ENCODE measurements at regions not wholly inside any gene's neighbourhood (a gene's known extent, or its start where the extent isn't known, plus 50 kb on each side); places are given as distances from the start of the nearest gene placed in this dataset.
"Not testable (repeated sequence)": the region's sequence is repeated elsewhere in the genome, so short reads cannot be mapped to it uniquely, and the experiment has no call there.

DNA sequence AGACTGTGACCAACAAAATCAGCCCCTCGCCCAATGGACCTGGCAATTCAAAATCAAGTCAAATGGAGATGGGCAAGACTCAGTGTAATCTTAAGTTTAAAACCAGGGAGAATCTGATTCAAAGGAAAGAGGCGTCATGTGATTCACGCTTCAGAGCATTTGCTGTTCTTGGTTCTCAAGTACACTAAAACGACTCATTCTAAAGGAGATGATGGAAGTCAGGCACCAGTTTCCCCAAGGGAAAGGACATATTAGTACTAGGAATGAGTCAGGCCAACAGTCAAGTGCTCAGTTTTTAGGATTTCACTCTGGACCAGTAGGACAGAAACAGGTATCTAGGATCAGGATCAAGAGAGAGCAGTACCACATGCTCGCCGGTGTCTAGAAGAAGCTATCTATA is 429.6 kb downstream of the PLPP3 start:
- DNase-seq (ENCODE audit: low spot score), result no peak

DNA sequence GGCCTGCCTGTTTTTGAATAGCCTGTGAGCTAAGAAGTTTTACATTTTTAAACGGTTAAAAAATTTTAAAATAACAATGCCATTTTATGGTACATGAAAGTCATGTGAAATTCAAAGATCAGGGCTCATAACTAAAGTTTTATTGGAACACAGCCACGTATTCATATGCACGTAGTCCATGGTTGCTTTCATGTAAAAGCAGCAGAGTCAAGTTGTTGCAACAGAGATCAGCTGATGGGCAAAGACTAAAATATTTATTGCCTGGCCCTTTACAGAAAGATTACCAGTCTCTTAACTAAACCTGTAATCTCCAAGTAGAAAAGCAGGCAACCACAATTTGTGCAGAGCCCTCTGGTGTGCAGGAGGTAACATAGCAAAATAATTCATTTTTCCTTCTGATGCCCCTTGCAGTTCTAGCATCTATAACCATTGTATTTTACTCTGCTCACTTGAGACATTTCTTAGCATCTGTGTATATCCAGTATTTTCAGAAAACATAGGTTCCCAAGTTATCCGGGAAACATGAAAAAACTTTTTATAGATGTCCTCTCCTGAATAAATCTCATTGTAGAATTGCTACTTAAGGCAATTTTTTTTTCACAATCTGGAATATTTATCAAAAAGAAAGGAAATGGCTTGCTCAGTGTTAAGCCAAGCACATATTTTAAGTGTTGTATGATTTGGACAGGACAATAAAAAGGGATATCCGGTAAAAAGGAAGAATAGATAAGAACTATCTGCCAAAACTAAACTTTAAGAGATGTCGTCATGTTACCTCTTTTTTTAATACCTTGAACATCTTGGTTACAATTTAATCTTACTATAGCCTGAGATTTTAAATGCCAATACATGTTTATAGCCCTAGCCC is 430.8 kb downstream of the PLPP3 start:
- no peak for DNase-seq (ENCODE audit: low spot score)

DNA sequence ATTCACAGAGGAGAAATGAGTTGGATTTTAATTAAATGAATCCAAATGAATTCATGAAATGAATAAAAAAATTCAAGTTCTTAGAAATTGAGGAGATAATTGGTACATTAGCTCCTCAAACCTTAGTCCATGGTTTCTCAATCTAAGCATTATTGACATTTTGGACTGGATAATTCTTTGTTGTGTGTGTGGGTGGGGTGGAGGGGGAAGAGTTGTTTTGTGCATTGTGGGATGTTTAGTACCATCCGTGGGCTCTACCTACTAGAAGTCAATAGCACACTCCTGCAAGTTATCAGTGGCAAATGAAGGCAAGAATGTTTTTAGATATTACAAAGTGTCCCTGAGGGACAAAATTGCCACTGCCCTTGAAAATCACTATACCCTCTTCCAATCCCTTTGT is 431.9 kb downstream of the PLPP3 start:
- DNase-seq (ENCODE audit: low spot score), result no peak

DNA sequence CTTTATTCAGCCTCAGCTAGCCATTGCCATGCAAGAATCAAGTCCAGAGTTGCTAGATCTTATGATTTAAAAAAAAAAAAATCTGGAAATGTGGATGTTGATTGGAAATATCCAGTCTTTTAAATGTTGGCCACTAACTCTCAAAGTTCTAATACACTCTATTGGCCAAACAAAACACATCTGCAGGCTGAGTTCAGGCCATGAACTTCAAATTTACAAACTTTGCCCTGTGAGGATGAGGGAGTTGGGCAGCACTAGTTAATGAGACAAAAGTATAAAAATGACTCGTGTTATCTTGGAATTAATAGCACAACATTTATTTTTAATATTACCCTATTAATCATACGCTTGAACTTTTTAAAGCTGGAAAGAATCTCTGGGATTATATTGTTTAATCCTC is 432.3 kb downstream of the PLPP3 start:
- DNase-seq (ENCODE audit: low spot score), result no peak

DNA sequence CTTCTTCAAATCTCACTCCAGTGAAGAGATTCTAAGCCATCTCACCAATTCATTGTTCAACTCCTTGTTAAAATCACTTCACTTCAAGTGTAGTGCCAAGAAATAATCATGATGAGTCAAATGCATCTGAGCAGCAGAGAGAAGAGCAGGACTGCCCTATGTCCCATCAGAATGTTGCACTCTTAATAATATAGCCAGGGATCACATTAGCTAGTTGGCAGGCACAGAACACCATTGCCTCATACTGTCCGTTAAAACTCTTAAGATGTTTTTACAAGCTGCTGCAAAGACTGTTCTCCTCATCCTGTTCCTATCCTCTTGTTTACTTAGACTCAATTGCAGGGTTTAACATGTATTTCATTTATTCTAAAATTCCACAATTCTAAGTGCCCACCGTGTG is 432.9 kb downstream of the PLPP3 start:
- DNase-seq (ENCODE audit: low spot score), result no peak

DNA sequence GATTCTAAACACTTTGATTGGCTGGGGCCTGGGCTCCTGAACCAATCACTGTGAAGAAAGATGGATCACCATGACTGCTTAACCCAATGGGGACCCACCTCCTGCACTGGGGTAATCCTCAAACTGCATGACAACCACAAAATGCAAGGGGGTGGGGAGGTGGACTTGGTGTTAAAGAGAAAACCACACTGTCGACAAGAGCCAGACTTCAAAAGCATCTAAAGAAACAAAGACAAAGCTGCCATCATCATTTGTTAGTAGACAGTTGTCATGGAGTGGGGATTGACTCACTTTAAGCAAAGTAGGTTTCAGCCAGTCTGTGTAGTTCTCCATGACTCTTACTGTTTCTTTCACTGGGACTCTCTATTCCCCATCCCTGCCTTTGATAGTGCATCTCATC is 433.8 kb downstream of the PLPP3 start:
- no peak for DNase-seq (ENCODE audit: low spot score)

DNA sequence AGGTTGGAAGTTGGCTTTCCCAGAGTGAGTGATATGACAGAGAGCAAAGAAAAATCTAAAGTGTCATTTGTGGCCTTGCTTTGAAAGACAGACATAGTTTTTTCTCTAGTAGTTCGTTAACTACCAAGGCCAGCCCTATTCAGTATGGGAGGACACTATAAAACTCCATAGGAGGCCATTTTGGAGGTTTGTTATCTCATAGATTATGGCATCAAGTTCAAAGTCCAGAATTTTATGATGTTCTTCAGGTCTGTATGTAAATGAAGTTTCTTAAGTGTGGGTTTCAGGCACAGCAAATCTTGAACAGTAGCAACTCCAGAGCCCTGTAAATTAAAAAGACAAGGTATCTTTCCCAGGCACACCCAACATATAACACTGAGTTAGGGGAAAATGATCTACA is 437.1 kb downstream of the PLPP3 start:
- DNase-seq (ENCODE audit: low spot score), result no peak

DNA sequence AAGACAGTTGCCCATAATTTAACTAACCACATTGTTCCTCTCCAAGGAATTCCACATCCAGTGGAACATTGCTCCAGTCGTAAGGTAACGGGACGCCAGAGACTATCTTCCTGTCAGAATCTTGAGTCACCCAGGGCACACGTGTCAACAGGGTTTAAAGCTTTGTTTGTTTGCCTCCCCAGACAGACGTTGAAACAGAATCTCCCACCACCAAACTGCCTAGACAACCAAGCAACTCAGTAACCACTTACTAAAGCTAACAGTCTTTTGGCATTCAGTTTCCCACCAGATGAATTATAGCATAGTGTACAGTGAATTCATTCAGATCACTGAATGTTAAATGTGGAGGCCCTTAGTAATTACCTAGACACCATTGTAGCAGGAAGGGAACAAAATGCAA is 439.5 kb downstream of the PLPP3 start:
- DNase-seq (ENCODE audit: low spot score), result no peak

DNA sequence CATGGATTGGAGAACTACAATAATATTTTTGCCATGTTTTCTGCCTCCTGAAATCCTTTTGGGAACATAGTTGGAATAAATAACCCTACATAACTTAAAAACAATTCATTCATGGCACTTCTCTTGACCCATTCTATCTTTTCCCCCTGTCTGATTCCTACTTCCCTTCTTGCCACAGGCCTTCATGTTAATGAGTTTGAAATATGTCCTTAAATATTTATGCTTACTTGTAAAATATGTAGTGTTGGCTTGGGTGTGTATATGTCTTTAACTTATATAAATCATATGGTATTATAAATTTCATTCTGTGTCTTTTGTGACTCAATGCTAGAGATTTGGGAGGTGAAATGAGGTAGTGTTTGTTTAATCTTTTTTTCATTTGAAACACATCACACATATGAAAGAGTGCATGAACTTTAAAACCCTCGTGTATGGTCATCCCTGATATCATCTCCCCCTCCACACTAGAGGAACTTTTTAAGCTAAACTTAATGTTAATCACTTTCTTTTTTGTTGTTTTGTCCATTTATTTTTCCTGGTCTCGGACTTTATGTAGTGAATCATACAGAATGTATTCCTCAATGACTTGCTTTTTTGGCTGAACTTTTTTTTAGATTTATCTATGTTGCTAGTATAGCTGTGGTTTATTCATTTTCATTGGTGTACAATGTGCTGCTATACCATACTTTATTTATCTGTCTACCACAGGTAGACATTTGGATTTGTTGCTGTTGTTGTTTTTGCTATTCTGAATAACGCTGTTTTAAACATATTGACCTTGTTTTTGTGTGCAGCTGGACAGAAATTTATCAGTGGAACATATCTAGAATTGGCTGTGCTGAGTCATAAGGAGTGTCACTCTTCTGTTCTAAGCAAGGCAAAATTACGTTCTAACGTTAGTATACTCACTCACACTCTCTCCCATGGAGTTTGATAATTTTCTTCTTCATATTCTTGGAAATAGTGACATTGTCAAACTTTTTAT is 441.6 kb downstream of the PLPP3 start:
- DNase-seq (ENCODE audit: low spot score), result no peak

DNA sequence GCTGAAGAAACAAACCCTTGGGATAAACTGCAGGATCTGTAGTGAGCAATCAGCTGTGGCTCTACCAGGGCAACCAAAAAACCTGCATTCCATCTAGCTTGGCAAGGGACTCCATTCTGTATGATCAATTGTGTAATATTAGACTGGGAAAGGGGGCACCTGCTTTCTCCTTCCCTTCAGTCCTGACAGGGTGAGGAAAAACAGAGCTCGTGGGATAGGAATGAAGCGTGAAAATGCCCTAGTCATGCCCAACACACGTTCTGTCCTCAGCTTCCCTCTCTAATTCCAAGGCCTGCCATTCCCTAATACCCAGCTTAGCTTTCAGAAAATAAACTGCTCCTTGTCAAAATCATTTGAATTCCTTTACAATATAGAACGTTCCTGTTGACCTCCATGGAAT is 442.3 kb downstream of the PLPP3 start:
- DNase-seq (ENCODE audit: low spot score), result no peak

DNA sequence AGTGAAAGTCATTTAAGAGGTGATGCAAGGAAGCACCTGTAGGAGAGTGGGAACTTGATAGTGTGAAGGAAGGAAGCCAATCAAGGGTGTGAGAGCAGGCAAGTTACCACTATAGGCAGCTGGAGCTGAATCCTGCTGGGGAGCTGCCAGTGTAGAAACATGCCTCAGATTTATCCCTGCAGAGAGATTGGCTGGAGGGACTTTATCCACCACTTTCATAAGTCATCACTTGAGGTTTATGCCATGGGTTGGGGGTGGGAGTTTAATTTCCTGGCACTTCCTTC is 443.6 kb downstream of the PLPP3 start:
- no peak for DNase-seq (ENCODE audit: low spot score)

DNA sequence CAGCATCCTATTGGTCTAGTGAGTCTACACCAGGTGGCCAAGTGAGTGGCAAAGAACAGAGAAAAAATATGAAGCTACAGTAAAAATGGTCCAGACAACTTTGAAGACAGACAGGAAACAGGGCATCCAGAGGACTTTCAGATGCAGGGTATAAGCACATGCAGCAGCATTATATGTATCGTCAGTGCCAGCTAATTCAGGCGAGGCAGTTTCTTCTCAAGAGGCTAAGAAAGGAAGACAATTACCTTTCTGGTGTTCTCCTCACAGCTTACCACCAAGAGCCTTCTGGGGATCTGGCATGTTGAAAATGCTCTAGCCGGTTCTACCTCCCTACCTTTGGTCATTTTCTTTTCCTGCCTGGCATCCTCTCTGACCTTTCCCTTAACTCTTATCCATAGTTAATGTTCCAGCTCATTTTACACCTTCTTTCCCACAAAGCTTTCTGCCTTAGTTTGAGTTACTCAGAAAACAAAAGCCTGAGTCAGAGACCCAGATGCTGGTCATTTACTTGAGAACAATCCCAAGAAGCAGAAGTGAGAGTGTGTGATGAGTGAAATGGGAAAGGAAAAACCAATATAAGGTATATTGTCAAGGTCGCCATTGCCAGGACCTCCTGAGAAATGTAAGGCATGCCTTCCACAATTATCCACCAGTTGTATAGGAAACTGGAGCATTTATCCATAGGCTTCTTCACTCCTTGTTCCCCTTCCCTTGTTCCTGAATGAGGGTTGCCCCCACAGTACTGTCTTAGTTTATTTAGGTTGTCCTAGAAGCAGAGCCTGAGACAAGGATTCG is 444.1 kb downstream of the PLPP3 start:
- DNase-seq (ENCODE audit: low spot score), result no peak

DNA sequence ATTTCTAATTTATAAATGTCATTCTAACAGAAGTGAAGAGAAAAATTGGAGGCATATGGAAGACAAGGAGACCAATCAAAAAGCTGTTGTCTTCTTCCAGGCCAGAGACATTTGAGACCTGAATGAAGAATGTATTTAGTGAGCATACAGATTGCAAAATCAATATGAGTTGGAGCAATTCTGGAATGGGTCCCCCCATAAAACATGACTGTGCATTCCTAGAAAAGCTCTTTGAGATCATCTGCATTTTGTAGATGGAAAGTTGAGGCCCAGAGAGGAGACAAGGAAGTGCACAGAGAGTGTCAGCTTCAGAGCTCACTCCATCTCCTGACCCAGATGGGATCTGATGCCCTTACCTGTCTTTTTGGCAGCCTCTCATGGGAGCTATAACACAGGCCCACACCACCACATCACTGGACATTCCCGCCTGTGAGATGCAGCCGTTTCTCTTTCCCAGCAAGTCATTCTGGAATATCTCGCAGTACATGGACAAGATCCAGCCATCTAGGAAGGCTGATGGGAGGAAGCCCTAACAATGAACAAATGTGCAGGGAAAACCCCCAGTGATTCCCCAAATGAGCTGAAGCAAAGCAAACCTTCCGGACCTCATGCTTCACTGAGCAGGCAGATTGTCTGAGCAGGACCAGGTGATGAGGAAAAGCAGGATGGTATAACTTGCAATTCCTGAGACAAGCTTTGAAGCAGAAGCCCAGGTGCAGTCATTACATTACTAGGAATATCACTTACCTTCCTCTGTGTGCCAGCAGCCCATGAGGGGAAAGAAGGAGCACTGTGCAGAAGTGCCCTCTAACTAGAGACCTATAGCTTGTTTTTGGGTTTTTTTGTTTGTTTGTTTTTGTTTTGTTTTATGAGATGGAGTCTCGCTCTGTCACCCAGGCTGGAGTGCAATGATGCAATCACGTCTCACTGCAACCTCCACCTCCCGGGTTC is 445.6 kb downstream of the PLPP3 start:
- DNase-seq (ENCODE audit: low spot score), result no peak

DNA sequence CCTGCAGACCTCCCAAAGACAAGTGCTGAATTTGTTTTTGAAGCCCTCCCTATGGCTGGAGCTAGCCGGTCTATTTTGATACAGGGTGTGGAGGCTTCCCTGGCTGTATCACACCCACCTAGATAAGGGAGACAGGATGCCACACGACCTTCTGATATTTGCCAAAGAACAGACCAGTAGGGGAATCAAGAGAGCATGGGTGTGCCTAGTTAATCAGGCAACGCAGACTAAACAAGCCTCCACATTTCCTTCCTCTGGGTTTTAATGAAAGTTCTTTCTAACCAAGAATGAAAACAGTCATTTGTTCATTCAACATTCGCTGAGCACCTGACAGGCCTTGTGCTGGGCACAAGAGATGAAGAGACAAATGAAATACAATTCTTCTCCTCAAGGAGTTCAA is 446.8 kb downstream of the PLPP3 start:
- no peak for DNase-seq (ENCODE audit: low spot score)

DNA sequence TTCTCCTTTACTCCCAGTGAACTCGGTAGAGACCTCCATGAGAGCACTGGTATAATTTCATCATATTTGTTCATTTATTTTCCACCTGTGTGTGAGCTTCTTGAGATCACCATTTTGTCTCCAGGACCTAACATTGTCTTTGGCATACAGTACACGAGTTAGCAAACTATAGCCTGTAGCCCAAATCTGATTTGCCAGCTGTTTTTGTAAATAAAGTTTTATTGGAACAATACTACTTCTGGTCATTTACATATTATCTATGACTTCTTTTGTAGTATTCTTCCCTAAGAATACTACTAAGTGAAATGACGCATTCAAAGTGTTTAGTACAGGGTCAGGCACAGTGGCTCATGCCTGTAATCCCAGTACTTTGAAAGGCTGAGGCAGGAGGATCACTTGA is 449.5 kb downstream of the PLPP3 start:
- no peak for DNase-seq (ENCODE audit: low spot score)

DNA sequence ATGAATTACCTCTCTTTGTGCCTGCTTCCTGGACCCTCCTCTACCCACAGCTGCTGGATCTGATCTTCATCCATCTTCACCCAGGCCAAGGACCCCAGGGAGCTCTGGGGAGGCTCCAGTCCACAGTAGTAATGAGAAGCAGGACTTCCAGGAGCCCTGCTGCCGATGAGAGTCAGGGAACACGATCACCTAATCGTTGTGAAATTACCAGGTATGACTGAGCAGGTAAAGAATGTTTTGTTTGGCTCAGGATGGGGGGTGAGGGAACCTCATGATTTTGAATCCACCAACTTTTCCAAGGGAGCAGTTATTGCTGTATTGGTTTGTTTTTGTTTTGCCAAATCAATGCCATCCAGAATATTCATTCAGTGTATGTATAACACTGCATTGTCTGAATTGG is 454.0 kb downstream of the PLPP3 start:
- DNase-seq (ENCODE audit: low spot score), result no peak

DNA sequence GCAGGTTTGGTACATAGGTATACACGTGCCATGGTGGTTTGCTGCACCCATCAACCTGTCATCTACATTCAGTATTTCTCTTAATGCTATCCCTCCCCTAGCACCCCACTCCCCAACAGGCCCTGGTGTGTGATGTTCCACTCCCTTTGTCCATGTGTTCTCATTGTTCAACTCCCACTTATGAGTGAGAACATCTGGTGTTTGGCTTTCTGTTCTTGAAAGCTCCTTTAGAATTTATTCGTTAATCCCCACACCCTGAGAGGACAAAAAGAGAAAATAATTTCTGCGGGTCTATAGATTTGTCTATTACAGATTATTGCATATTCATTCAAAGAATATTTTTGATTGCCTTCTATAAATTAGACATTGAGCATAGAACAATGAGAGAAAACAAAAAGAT is 455.5 kb downstream of the PLPP3 start:
- no peak for DNase-seq (ENCODE audit: low spot score)

DNA sequence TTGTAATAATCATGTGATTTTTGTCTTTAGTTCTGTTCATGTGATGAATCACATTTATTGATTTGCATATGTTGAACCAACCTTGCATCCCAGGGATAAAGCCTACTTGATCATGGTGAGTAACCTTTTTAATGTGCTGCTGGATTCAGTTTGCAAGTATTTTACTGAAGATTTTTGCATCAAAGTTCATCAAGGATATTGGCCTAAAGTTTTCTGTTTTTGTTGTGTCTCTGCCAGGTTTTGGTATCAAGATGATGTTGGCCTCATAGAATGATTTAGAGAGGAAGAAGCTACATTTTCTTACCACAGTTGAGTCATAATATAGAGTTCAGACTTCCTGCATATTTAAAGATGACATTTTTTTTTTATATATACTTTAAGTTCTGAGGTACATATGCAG is 455.9 kb downstream of the PLPP3 start:
- DNase-seq (ENCODE audit: low spot score), result no peak

DNA sequence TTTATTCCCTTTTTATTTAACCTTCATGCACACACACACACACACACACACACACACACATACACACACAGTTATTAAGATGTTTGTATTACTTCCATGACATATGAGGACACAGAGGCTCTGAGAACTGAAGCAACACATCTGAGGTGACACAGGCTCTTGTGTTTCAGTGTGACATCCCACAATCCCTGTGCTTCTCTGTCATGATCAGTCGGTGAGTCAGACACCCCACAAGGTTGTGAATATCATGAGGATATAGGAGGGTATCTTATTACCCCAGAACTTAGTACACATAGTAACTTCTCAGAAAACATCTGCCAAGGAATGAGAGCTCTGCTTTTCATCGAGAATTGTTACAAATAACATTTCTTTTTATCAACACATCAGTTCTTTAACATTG is 459.3 kb downstream of the PLPP3 start:
- no peak for DNase-seq (ENCODE audit: low spot score)

DNA sequence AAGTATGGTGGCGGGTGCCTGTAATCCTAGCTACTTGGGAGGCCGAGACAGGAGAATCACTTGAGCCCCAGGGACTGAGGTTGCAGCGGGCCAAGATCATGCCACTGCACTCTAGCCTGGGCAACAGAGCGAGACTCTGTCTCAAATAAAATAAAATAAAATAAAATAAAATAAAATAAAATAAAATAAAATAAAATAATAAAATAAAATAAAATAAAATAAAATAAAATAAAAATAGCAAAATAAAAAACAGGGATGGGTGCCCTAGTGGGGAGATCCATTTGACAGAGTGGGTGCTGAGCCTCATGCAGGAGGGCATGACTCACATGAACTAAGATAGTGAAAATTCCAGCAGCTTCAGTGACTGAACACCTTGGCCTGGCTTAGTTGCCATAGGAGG is 460.7 kb downstream of the PLPP3 start:
- not testable (repeated sequence) for DNase-seq (ENCODE audit: low spot score)

DNA sequence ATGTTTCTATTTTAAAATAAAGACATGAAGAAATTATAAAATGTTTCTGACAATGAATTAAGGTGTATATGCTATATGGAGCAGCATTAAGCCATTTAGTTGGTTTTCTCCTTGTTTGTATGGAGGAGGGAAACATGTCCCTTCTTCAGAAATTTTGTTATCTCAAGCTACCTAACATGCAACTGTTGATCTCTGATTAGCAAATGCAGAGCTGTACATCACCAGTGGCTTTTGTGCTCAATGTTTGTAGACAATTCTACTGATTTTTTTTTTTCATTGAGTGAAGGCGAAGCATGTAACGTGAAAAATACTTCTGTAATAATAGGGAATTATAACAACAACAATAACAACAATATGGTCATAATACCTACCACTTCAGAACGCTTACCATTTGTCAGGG is 463.7 kb downstream of the PLPP3 start:
- DNase-seq (ENCODE audit: low spot score), result no peak
